Ishikawa (cell line): ENCODE measurements at regions not wholly inside any gene's neighbourhood (a gene's known extent, or its start where the extent isn't known, plus 50 kb on each side); places are given as distances from the start of the nearest gene placed in this dataset.

Source experiments
- CEBPB ChIP-seq: IDR thresholded peaks from 2 replicates; pipeline ENCODE4 v1.6.1; 2012
- CREB1 ChIP-seq: IDR thresholded peaks from 2 replicates; pipeline ENCODE4 v1.6.1; 2012; ENCODE audit warnings: low read depth
- EGR1 ChIP-seq: IDR thresholded peaks from 2 replicates; pipeline ENCODE4 v1.6.1; 2012
- EP300 ChIP-seq: IDR thresholded peaks from 2 replicates; pipeline ENCODE4 v1.6.1; 2012; ENCODE audit warnings: borderline replicate concordance
- FOXM1 ChIP-seq: IDR thresholded peaks from 2 replicates; pipeline ENCODE4 v1.6.1; 2012; ENCODE audit warnings: low read depth, borderline replicate concordance
- NFIC ChIP-seq: IDR thresholded peaks from 2 replicates; pipeline ENCODE4 v1.6.1; 2012
- RAD21 ChIP-seq: IDR thresholded peaks from 2 replicates; pipeline ENCODE4 v1.6.1; 2012; ENCODE audit warnings: low read depth
- TAF1 ChIP-seq: IDR thresholded peaks from 2 replicates; pipeline ENCODE4 v1.6.1; 2012; ENCODE audit warnings: low read depth, mild to moderate bottlenecking
- TEAD4 ChIP-seq: IDR thresholded peaks from 2 replicates; pipeline ENCODE4 v1.6.1; 2012
- USF1 ChIP-seq: IDR thresholded peaks from 2 replicates; pipeline ENCODE4 v1.6.1; 2012
- YY1 ChIP-seq: IDR thresholded peaks from 2 replicates; pipeline ENCODE4 v1.6.1; 2012; ENCODE audit warnings: low read depth
- TF ChIP-seq, protein P1 (sequence below): IDR thresholded peaks from 2 replicates; pipeline ENCODE4 v1.6.1; 2012
- TF ChIP-seq, protein P2 (sequence below): IDR thresholded peaks from 2 replicates; pipeline ENCODE4 v1.6.1; 2012; ENCODE audit warnings: low read depth, mild to moderate bottlenecking

DNA sequence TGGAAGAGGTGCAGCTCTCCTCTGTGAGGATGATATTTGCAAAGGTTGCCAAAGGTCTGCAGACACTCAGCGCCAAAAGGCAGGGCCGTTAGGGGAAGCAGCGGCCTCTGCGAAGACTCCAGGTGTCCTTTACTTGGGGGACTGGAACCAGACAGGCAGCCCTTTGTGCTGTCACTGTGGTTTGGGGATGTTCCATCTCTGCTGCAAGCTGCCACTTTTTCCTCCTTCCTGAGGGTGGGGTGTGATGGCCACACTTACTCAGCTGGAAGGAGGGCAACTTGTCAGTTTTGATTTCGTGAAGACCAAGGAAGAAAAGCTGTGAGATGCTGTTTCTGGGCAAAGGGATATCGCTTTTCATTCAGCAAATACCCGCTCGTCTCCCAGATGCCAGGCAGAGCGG is 96.5 kb upstream of the PRR5 start:
- TF ChIP-seq, protein P1, sequence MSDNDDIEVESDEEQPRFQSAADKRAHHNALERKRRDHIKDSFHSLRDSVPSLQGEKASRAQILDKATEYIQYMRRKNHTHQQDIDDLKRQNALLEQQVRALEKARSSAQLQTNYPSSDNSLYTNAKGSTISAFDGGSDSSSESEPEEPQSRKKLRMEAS: no peak
- TF ChIP-seq TAF1: no peak
- no peak for TF ChIP-seq TEAD4
- no peak for TF ChIP-seq CREB1
- TF ChIP-seq, protein P2, sequence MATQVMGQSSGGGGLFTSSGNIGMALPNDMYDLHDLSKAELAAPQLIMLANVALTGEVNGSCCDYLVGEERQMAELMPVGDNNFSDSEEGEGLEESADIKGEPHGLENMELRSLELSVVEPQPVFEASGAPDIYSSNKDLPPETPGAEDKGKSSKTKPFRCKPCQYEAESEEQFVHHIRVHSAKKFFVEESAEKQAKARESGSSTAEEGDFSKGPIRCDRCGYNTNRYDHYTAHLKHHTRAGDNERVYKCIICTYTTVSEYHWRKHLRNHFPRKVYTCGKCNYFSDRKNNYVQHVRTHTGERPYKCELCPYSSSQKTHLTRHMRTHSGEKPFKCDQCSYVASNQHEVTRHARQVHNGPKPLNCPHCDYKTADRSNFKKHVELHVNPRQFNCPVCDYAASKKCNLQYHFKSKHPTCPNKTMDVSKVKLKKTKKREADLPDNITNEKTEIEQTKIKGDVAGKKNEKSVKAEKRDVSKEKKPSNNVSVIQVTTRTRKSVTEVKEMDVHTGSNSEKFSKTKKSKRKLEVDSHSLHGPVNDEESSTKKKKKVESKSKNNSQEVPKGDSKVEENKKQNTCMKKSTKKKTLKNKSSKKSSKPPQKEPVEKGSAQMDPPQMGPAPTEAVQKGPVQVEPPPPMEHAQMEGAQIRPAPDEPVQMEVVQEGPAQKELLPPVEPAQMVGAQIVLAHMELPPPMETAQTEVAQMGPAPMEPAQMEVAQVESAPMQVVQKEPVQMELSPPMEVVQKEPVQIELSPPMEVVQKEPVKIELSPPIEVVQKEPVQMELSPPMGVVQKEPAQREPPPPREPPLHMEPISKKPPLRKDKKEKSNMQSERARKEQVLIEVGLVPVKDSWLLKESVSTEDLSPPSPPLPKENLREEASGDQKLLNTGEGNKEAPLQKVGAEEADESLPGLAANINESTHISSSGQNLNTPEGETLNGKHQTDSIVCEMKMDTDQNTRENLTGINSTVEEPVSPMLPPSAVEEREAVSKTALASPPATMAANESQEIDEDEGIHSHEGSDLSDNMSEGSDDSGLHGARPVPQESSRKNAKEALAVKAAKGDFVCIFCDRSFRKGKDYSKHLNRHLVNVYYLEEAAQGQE: no peak
- TF ChIP-seq FOXM1: no peak
- no peak for TF ChIP-seq RAD21
- TF ChIP-seq EP300: no peak
- TF ChIP-seq YY1: no peak
- TF ChIP-seq USF1: no peak
- TF ChIP-seq NFIC: no peak
- no peak for TF ChIP-seq CEBPB
- no peak for TF ChIP-seq EGR1
